ENCODE measurements at regions not wholly inside any gene's neighbourhood (a gene's known extent, or its start where the extent isn't known, plus 50 kb on each side); places are given as distances from the start of the nearest gene placed in this dataset.

- TF ChIP-seq ZBTB7A (IDR thresholded peaks at IDR 0.05; ENCODE audit: borderline replicate concordance, control insufficient read depth, low read depth, low read length) (no peak), TCF7 (IDR thresholded peaks at IDR 0.05; ENCODE audit: borderline replicate concordance) (no peak), BRF2 (IDR thresholded peaks at IDR 0.05; ENCODE audit: borderline replicate concordance, insufficient read depth, insufficient read length) (no peak), PHF8 (IDR thresholded peaks at IDR 0.05; ENCODE audit: borderline replicate concordance, low read length) (no peak), PCBP1 (IDR thresholded peaks at IDR 0.05; ENCODE audit: low read depth, low read length, poor library complexity, severe bottlenecking) (no peak), KLF13 (tag; IDR thresholded peaks at IDR 0.05; ENCODE audit: borderline replicate concordance, low read depth) (no peak), CTCF (IDR thresholded peaks at IDR 0.05 in 2 of 3, conservative IDR thresholded peaks at IDR 0.05 in 1 of 3; ENCODE audit: insufficient read depth in 2 of 3, low read depth in 1 of 3, low read length in 3 of 3) (no peak), SREBF2 (CRISPR knock-in tag; IDR thresholded peaks at IDR 0.05) (no peak), GATAD2B (IDR thresholded peaks at IDR 0.05; ENCODE audit: borderline replicate concordance) (no peak)
Observed at GRCh38 chr21:38626306-38626705, 128.0 kb upstream of the ERG start.
